Right ventricle myocardium superior (tissue), 1 donor: ENCODE measurements at regions not wholly inside any gene's neighbourhood (a gene's known extent, or its start where the extent isn't known, plus 50 kb on each side); places are given as distances from the start of the nearest gene placed in this dataset.
"Not testable (repeated sequence)": the region's sequence is repeated elsewhere in the genome, so short reads cannot be mapped to it uniquely, and the experiment has no call there.

Source experiments
- ATAC-seq: fragments of 200-7000 bp; cut with Tn5 transposase; one replicate; pipeline ENCODE4 v1.9.1; 2020; ENCODE audit warnings: mild to moderate bottlenecking; ENCODE audit not compliant: poor library complexity
- DNase-seq: peaks from one replicate; pipeline ENCODE4 v3.0.0-alpha.2; 2020
- intact Hi-C: fragments of 100-400 bp; cut with DNase I; formaldehyde crosslinking; loops from one replicate; pipeline ENCODE4 v1.11.2; 2022
- donor health status: DM: no; HTN: yes; CAD: no; lungs with severe emphysema.

- intact Hi-C loops: no loop called here
- DNase-seq (no peak), ATAC-seq (no peak)
These were observed 292.2 kb downstream of the PREX1 start for GRCh38 chr20:48535556-48535955.

DNA sequence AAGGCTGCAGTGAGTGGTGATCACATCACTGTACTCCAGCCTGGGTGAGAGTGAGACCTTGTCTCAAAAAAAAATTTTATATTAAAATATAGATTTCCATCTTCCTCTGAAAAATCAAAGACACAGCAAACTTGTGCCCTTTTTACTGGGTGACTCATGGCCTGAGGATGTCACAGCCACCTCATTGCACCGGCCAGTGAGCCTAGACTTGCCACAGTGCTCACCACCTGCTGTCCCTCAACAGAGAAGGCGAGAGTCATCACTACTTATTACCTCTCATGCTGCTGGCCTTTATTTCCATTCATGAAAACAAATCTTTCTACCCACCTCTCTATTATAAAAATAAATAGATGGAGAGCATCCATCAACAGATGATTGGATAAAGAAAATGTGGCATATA, 295.8 kb downstream of the PREX1 start:
- intact Hi-C loops: no loop called here
- ATAC-seq (no peak), DNase-seq (no peak)

DNA sequence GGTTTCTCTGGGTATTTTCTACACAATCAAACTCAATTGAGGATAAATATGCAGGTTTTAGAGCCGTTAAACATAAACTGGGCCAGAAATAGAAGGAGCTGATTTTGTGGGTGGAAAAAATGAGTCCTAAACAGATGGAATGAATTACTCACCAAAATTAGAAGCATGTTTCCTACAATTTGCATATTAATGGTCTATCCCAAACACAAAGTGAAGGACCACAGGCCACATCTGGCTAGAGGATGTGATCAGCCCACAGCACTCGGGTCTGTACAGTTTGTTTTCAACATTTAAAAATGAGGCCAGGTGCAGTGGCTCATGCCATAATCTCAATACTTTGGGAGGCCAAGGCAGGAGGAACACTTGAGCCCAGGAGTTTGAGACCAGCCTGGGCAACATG, 296.3 kb downstream of the PREX1 start:
- intact Hi-C loops: no loop called here
- ATAC-seq: no peak
- DNase-seq: no peak

- ATAC-seq: no peak
- DNase-seq: no peak
- intact Hi-C loops: no loop called here
These were observed 296.8 kb downstream of the PREX1 start for GRCh38 chr20:48530957-48531356.

DNA sequence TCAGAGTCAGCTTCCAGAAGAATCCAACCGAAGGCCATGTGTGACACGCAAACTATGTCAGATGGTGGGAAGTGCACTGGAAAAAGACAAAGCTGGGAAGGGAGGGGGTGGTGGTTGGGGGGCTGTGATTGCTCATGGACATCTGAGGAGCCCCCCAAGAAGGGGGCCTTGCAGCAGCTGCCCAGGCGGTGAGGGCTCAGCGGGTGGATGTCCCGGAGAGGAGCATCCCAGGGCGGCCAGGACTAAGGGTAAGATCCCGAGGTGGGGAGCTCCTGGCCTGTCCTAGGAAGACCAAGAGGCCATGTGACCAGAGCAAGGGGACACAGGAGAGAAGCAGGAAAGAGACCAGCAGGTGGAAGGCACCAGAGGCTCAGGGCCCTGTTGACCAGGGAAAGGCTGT, 299.5 kb downstream of the PREX1 start:
- ATAC-seq (no peak), DNase-seq (no peak)
- intact Hi-C loops: no loop called here

DNA sequence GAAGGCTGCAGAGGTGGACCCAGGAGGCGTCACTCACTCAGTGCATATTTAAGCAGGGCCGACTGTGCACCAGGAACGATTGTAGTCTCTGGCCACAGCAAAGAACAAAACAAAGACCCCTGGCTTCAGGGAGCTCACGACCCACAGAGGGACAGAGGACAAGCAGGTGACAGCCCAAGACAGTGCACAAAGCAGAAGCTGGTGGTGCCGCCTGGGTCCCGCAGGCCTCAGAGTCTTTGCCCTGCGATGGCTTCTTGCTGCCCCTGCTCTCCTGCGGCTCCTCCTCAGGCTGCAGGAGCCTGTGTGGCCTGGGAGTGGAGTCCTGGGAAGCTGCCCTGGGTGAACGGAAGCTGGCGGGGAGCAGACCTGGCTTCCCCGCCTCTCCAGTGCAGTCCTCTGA, 300.0 kb downstream of the PREX1 start:
- ATAC-seq (no peak), DNase-seq (no peak)
- intact Hi-C loops: no loop called here

GRCh38 chr20:48526936-48527335, 300.9 kb downstream of the PREX1 start:
- intact Hi-C loops: no loop called here
- no peak for ATAC-seq
- no peak for DNase-seq

- ATAC-seq (no peak), DNase-seq (no peak)
- intact Hi-C loops: no loop called here
These were observed 302.4 kb downstream of the PREX1 start for GRCh38 chr20:48525400-48525799.

DNA sequence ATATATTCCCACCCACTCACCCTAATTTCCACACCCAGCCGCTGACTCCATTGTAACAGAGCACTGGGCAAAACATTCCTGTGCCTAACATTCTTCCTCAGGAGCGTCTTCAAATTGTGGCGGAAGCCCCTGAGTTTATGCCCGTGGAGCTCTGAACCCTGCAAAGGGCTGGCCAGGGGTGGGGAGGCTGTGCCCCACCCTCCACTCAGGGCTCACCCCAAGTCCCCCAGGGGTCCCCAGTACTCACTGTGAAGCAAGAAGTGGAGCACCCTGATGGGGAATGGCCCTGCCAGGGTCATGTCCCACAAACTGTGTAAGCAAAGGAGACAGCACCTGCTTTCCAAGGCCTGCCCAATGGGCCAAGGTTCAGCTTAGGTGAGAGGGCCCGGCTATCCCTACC, 303.2 kb downstream of the PREX1 start:
- ATAC-seq (no peak), DNase-seq (no peak)
- intact Hi-C loops: no loop called here

DNA sequence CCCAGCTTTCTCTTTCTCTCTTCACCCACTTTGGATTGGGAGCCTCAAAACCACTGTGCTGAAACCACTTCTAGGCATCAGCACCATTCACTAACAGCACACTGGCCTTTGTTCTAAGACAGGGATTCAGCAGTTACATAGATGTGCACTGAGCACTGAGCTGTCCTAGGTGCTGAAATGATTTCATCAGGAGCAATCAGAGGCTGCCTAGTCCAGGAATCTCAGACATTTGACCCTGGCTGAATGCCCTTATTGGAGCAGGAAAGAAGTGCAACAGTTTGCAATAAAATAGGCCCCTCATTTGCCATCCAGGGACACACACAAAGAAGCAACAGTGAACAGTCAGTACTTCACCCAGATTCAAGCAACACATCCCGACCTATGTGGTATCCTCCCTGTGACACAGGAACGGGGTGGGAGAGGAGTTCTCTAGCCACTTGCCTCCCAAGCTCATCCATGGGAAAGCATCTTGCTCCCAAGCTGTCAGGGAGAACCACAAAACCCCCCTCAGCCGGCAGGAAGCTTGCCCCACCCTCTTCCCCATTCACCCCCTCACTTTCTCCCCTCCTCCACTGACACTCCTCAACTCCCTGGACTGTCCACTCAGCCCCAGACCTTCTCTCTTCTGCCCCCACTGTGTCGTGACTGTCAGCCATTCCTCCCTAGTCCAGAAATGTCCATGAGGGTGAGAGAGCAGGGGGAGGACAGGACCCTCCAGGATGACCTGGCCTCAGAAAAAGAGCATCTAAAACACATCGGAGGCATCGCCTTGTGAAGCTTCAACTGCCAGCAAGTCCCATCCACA, 304.4 kb downstream of the PREX1 start:
- DNase-seq (no peak), ATAC-seq (peak; percentile 51)
- intact Hi-C loops: no loop called here

DNA sequence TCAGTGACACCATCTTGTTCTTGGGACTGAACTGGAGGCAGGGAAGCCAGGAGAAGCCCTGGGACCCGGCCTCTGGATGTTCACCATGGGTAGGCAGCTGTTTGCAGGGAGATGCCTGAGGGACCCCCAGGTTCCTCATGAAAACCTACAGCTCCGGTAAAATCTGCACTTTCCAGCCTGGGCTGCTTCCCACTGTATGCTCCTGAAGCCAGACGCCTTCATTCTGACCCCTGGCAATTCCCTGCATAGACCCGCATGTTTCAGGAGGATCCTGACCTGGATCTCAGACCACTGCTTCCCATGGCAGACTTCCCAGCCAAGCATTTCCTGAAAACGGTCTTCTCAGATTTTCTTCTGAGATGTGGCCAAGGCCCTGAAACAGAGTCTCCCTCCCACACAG, 306.7 kb downstream of the PREX1 start:
- intact Hi-C loops: no loop called here

DNA sequence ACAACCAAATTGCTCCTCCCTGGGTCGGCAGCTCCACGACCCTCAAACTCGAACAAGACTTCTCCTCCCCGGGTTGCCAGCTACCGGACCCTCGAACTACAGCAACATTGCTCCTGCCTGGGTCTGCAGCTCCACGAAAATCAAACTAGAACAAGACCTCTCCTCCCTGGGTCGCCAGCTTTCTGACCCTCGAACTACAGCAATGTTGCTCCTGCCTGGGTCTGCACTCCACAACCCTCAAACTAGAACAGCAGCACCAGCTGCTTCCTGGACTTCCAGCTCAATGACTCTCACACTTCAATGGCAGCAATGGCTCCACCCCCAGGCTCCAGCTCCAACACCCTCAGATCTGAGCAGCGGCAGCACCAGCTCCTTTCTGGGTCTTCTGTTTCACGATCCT, 311.6 kb downstream of the PREX1 start:
- intact Hi-C loops: loop anchor here (5.0 kb wide), 1 partner anchor 624 kb away; no protein-coding TSS in a partner anchor
- not testable (repeated sequence) for DNase-seq, ATAC-seq

More for the DNA sequence above, 306.7 kb downstream of the PREX1 start:
- ATAC-seq (no peak), DNase-seq (no peak)

GRCh38 chr20:48514577-48514976, 313.2 kb downstream of the PREX1 start:
- intact Hi-C loops, ATAC-seq, DNase-seq: not testable (repeated sequence)

- ATAC-seq, intact Hi-C loops, DNase-seq: not testable (repeated sequence)
These were observed 315.3 kb downstream of the PREX1 start for GRCh38 chr20:48512539-48512938.

DNA sequence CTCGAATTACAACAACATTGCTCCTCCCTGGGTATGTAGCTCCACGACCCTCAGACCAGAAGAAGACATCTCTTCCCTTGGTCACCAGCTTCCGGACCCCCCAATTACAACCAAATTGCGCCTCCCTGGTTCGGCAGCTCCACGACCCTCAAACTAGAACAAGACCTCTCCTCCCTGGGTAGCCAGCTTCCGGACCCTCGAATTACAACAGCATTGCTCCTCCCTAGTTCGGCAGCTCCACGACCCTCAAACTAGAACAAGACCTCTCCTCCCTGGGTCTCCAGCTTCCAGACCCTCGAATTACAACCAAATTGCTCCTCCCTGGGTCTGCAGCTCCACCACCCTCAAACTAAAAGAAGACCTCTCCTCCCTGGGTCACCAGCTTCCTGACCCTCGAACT, 322.7 kb downstream of the PREX1 start:
- intact Hi-C loops, DNase-seq: not testable (repeated sequence)

DNA sequence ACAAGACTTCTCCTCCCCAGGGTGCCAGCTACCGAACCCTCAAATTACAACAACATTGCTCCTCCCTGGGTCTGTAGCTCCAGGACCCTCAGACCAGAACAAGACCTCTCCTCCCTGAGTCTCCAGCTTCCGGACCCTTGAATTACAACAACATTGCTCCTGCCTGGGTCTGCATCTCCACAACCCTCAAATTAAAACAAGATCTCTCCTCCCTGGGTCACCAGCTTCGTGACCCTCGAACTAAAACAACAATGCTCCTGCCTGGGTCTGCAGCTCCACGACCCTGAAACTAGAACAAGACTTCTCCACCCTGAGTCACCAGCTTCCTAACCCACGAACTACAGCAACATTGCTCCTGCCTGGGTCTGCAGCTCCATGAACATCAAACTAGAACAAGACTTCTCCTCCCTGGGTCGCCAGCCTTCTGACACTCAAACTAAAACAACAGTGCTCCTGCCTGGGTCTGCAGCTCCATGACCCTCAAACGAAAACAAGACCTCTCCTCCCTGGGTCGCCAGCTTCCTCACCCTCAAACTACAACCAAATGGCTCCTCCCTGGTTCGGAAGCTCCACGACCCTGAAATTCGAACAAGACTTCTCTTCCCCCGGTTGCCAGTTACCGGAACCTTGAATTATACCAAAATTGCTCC, 324.5 kb downstream of the PREX1 start:
- DNase-seq (no peak), ATAC-seq (no peak)
- intact Hi-C loops: no loop called here

More for the DNA sequence above, 322.7 kb downstream of the PREX1 start:
- not testable (repeated sequence) for ATAC-seq

DNA sequence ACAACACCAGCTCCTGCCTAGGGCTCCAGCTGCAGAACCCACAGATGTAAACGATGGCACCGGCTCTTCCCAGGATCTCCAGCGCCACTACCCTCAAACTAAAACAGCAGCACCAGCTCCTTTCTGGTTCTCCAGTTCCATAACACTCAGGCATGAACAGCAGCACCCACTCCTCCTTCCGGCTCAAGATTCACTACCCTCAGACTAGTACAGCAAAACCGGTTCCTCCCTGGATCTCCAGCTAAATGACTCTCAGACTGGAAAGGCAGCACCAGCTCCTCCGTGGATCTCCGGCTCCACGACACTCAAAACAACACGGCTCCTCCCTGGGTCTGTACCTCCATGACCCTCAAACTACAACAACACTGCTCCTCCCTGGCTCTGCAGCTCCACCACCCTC, 325.0 kb downstream of the PREX1 start:
- no peak for DNase-seq
- intact Hi-C loops: no loop called here
- ATAC-seq: no peak

DNA sequence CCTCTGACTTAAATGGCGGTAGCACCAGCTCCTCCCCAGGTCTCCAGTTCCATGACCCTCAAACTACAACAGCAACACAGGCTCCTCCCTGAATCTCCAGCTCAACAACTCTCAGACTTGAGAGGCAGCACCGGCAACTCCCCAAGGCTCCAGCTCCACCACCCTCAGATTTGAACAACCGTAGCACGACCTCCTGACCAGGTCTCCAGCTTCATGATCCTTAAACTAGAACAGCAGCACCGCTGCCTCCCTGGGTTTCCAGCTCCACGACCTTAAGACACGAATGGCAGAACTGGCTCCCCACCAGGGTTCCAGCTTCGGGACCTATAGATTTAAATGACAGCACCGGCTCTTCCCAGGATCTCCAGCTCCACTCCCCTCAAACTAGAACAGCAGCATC, 325.8 kb downstream of the PREX1 start:
- intact Hi-C loops: no loop called here
- no peak for ATAC-seq

GRCh38 chr20:48500900-48501299, 326.9 kb downstream of the PREX1 start:
- DNase-seq, ATAC-seq, intact Hi-C loops: not testable (repeated sequence)

More for the DNA sequence above, 325.8 kb downstream of the PREX1 start:
- DNase-seq: no peak

GRCh38 chr20:48498939-48499338, 328.9 kb downstream of the PREX1 start:
- intact Hi-C loops, ATAC-seq, DNase-seq: not testable (repeated sequence)
